ENCODE measurements at regions not wholly inside any gene's neighbourhood (a gene's known extent, or its start where the extent isn't known, plus 50 kb on each side); places are given as distances from the start of the nearest gene placed in this dataset.

DNA sequence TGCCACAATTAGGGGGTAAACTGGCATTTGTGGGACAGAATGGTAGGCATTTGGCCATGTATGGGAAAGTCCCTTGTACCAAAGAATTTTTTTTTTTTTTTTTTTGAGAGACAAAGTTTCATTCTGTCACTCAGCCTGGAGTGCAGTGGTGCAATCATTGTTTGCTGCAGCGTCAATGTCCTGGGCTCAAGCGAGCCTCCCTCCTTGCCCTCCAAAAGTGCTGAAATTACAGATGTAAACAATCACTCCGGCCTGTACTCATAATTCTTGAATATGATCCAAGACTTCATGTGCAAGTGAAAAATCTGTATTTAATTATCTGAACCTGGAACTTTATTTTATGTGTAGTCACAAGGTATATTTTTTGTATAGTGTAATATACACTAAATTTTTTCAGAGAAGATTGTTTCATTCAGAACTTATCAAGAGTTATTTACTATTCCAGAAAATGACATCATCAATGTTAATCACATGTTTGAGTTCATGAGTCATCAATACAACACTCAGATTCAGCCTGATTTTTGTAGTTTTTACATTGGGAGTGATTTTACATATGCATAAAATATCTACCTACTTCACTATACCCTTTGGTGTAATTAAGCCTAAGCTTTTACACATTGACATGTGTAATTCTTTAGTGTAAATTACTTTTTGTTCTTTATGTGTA is 138.7 kb upstream of the L3MBTL4 start:
- no peak for TF ChIP-seq ETV6 (CRISPR knock-in tag; IDR thresholded peaks at IDR 0.05)
- TF ChIP-seq NR1H2 (CRISPR knock-in tag; IDR thresholded peaks at IDR 0.05): no peak
- TF ChIP-seq ZNF317 (CRISPR knock-in tag; IDR thresholded peaks at IDR 0.05; ENCODE audit: borderline replicate concordance, low read depth): no peak
- no peak for TF ChIP-seq ZNF512 (CRISPR knock-in tag; IDR thresholded peaks at IDR 0.05; ENCODE audit: borderline replicate concordance)
- no peak for TF ChIP-seq CTCF (IDR thresholded peaks at IDR 0.05)
- no peak for TF ChIP-seq ELF4 (CRISPR knock-in tag; IDR thresholded peaks at IDR 0.05; ENCODE audit: low read depth)
- no peak for TF ChIP-seq MAX (CRISPR knock-in tag; IDR thresholded peaks at IDR 0.05)
